ENCODE measurements at regions not wholly inside any gene's neighbourhood (a gene's known extent, or its start where the extent isn't known, plus 50 kb on each side); places are given as distances from the start of the nearest gene placed in this dataset.
"Not testable (repeated sequence)": the region's sequence is repeated elsewhere in the genome, so short reads cannot be mapped to it uniquely, and the experiment has no call there.

- H3K36me3 ChIP-seq (ENCODE audit: insufficient read depth, low read length) = no peaks in the 10 kb centered on the region
- no peaks in the 10 kb centered on the region for H3K4me1 ChIP-seq (ENCODE audit: insufficient read depth, low read length)
- H3K9ac ChIP-seq (ENCODE audit: low read depth, low read length) = no peak overlapping the region
- H3K9me3 ChIP-seq (ENCODE audit: control insufficient read depth, insufficient read depth, low read length) = no peaks in the 10 kb centered on the region; the same call in 1 of the 2 replicates
These were observed 411.1 kb upstream of the HTR1E start for GRCh38 chr6:86526238-86526637.

- Histone ChIP-seq H3K4me1 (ENCODE audit: insufficient read depth, low read length) (peaks cover 13% of the 10 kb centered on the region; the same call in 1 of the 2 replicates), H3K36me3 (ENCODE audit: insufficient read depth, low read length) (no peaks in the 10 kb centered on the region), H3K9ac (ENCODE audit: low read depth, low read length) (no peak overlapping the region), H3K9me3 (ENCODE audit: control insufficient read depth, insufficient read depth, low read length) (no peaks in the 10 kb centered on the region)
These were observed 421.2 kb upstream of the HTR1E start for GRCh38 chr6:86516087-86516486.

GRCh38 chr6:86511962-86512361, 425.4 kb upstream of the HTR1E start:
- no peak overlapping the region for H3K9ac ChIP-seq (ENCODE audit: low read depth, low read length)
- H3K4me1 ChIP-seq (ENCODE audit: insufficient read depth, low read length) = peaks cover 13% of the 10 kb centered on the region; the same call in 1 of the 2 replicates
- H3K9me3 ChIP-seq (ENCODE audit: control insufficient read depth, insufficient read depth, low read length) = no peaks in the 10 kb centered on the region
- no peaks in the 10 kb centered on the region for H3K36me3 ChIP-seq (ENCODE audit: insufficient read depth, low read length)

- H3K36me3 ChIP-seq (ENCODE audit: insufficient read depth, low read length) = no peaks in the 10 kb centered on the region
- no peaks in the 10 kb centered on the region; the same call in 1 of the 2 replicates for H3K9me3 ChIP-seq (ENCODE audit: control insufficient read depth, insufficient read depth, low read length)
- H3K4me1 ChIP-seq (ENCODE audit: insufficient read depth, low read length) = peaks cover 13% of the 10 kb centered on the region; the same call in 1 of the 2 replicates
- H3K9ac ChIP-seq (ENCODE audit: low read depth, low read length) = no peak overlapping the region
These were observed 429.1 kb upstream of the HTR1E start for GRCh38 chr6:86508230-86508629.

GRCh38 chr6:86502497-86502896, 434.8 kb upstream of the HTR1E start:
- Histone ChIP-seq H3K9me3 (ENCODE audit: control insufficient read depth, insufficient read depth, low read length) (peaks cover 9% of the 10 kb centered on the region), H3K4me1 (ENCODE audit: insufficient read depth, low read length) (no peaks in the 10 kb centered on the region), H3K9ac (ENCODE audit: low read depth, low read length) (no peak overlapping the region), H3K36me3 (ENCODE audit: insufficient read depth, low read length) (no peaks in the 10 kb centered on the region)

GRCh38 chr6:86500035-86500434, 437.3 kb upstream of the HTR1E start:
- Histone ChIP-seq H3K9ac (ENCODE audit: low read depth, low read length) (no peak overlapping the region), H3K36me3 (ENCODE audit: insufficient read depth, low read length) (no peaks in the 10 kb centered on the region), H3K9me3 (ENCODE audit: control insufficient read depth, insufficient read depth, low read length) (peaks cover 9% of the 10 kb centered on the region), H3K4me1 (ENCODE audit: insufficient read depth, low read length) (no peaks in the 10 kb centered on the region)

GRCh38 chr6:86489042-86489441, 448.3 kb upstream of the HTR1E start:
- H3K9ac ChIP-seq (ENCODE audit: low read depth, low read length); H3K4me1 ChIP-seq (ENCODE audit: insufficient read depth, low read length); H3K36me3 ChIP-seq (ENCODE audit: insufficient read depth, low read length); H3K9me3 ChIP-seq (ENCODE audit: control insufficient read depth, insufficient read depth, low read length): not testable (repeated sequence)

GRCh38 chr6:86487660-86488221, 449.6 kb upstream of the HTR1E start:
- no peak overlapping the region for H3K9ac ChIP-seq (ENCODE audit: low read depth, low read length)
- no peaks in the 10 kb centered on the region for H3K36me3 ChIP-seq (ENCODE audit: insufficient read depth, low read length)
- H3K9me3 ChIP-seq (ENCODE audit: control insufficient read depth, insufficient read depth, low read length) = no peaks in the 10 kb centered on the region; the same call in 1 of the 2 replicates
- H3K4me1 ChIP-seq (ENCODE audit: insufficient read depth, low read length) = no peaks in the 10 kb centered on the region

- H3K36me3 ChIP-seq (ENCODE audit: insufficient read depth, low read length); H3K9ac ChIP-seq (ENCODE audit: low read depth, low read length); H3K4me1 ChIP-seq (ENCODE audit: insufficient read depth, low read length); H3K9me3 ChIP-seq (ENCODE audit: control insufficient read depth, insufficient read depth, low read length): not testable (repeated sequence)
These were observed 459.0 kb upstream of the HTR1E start for GRCh38 chr6:86478316-86478715.

GRCh38 chr6:86477500-86478148, 459.7 kb upstream of the HTR1E start:
- no peaks in the 10 kb centered on the region for H3K9me3 ChIP-seq (ENCODE audit: control insufficient read depth, insufficient read depth, low read length)
- no peak overlapping the region for H3K9ac ChIP-seq (ENCODE audit: low read depth, low read length)
- H3K36me3 ChIP-seq (ENCODE audit: insufficient read depth, low read length) = no peaks in the 10 kb centered on the region
- no peaks in the 10 kb centered on the region for H3K4me1 ChIP-seq (ENCODE audit: insufficient read depth, low read length)

GRCh38 chr6:86476311-86476710, 461.0 kb upstream of the HTR1E start:
- H3K9me3 ChIP-seq (ENCODE audit: control insufficient read depth, insufficient read depth, low read length) = no peaks in the 10 kb centered on the region
- H3K36me3 ChIP-seq (ENCODE audit: insufficient read depth, low read length) = no peaks in the 10 kb centered on the region
- no peaks in the 10 kb centered on the region for H3K4me1 ChIP-seq (ENCODE audit: insufficient read depth, low read length)
- no peak overlapping the region for H3K9ac ChIP-seq (ENCODE audit: low read depth, low read length)

- no peaks in the 10 kb centered on the region for H3K36me3 ChIP-seq (ENCODE audit: insufficient read depth, low read length)
- no peaks in the 10 kb centered on the region for H3K9me3 ChIP-seq (ENCODE audit: control insufficient read depth, insufficient read depth, low read length)
- H3K4me1 ChIP-seq (ENCODE audit: insufficient read depth, low read length) = no peaks in the 10 kb centered on the region
- H3K9ac ChIP-seq (ENCODE audit: low read depth, low read length) = no peak overlapping the region
These were observed 463.2 kb upstream of the HTR1E start for GRCh38 chr6:86474081-86474480.

- Histone ChIP-seq H3K9ac (ENCODE audit: low read depth, low read length) (no peak overlapping the region), H3K36me3 (ENCODE audit: insufficient read depth, low read length) (no peaks in the 10 kb centered on the region), H3K9me3 (ENCODE audit: control insufficient read depth, insufficient read depth, low read length) (no peaks in the 10 kb centered on the region), H3K4me1 (ENCODE audit: insufficient read depth, low read length) (no peaks in the 10 kb centered on the region)
These were observed 465.5 kb upstream of the HTR1E start for GRCh38 chr6:86471791-86472190.

- Histone ChIP-seq H3K9ac (ENCODE audit: low read depth, low read length) (no peak overlapping the region), H3K9me3 (ENCODE audit: control insufficient read depth, insufficient read depth, low read length) (no peaks in the 10 kb centered on the region), H3K4me1 (ENCODE audit: insufficient read depth, low read length) (no peaks in the 10 kb centered on the region), H3K36me3 (ENCODE audit: insufficient read depth, low read length) (no peaks in the 10 kb centered on the region)
These were observed 477.4 kb upstream of the HTR1E start for GRCh38 chr6:86459978-86460377.

- Histone ChIP-seq H3K36me3 (ENCODE audit: insufficient read depth, low read length) (no peaks in the 10 kb centered on the region), H3K4me1 (ENCODE audit: insufficient read depth, low read length) (no peaks in the 10 kb centered on the region), H3K9ac (ENCODE audit: low read depth, low read length) (no peak overlapping the region), H3K9me3 (ENCODE audit: control insufficient read depth, insufficient read depth, low read length) (peaks cover 4% of the 10 kb centered on the region)
These were observed 480.5 kb upstream of the HTR1E start for GRCh38 chr6:86456821-86457220.

All from ES-I3 (cell line).